ENCODE measurements at regions not wholly inside any gene's neighbourhood (a gene's known extent, or its start where the extent isn't known, plus 50 kb on each side); places are given as distances from the start of the nearest gene placed in this dataset.
"Not testable (repeated sequence)": the region's sequence is repeated elsewhere in the genome, so short reads cannot be mapped to it uniquely, and the experiment has no call there.

- not testable (repeated sequence) for TF ChIP-seq POLR2A (IDR thresholded peaks at IDR 0.05; ENCODE audit: low read length); GATA1 (IDR thresholded peaks at IDR 0.05; ENCODE audit: low read depth, low read length)
Observed at GRCh38 chr2:87311896-87312441, 290.3 kb upstream of the PLGLB1 start.
